ENCODE measurements at regions not wholly inside any gene's neighbourhood (a gene's known extent, or its start where the extent isn't known, plus 50 kb on each side); places are given as distances from the start of the nearest gene placed in this dataset.

GRCh38 chr22:48678171-48679135 is 1149.2 kb downstream of the BRD1 start:
- no peak for TF ChIP-seq CTCF (IDR thresholded peaks at IDR 0.05)
- no peak for TF ChIP-seq POLR2A (IDR thresholded peaks at IDR 0.05)
- no peak for TF ChIP-seq EP300 (IDR thresholded peaks at IDR 0.05)
- no peak overlapping the region for H3K27ac ChIP-seq
- WGBS, 3 donors: 81 to 86% (median 84%) methylated on average over 38 of the region's 38 CpGs

GRCh38 chr22:48677621-48678020 is 1150.1 kb downstream of the BRD1 start:
- Histone ChIP-seq H3K27me3 (no peaks in the 10 kb centered on the region), H3K4me1 (ENCODE audit: insufficient read depth) (no peaks in the 10 kb centered on the region), H3K27ac (no peak overlapping the region), H3K36me3 (no peaks in the 10 kb centered on the region), H3K4me3 (no peak overlapping the region), H3K9me3 (no peaks in the 10 kb centered on the region)
- 82 to 90% (median 89%) methylated on average over 7 of the region's 7 CpGs for WGBS, 3 donors
- DNase-seq: no peak
- intact Hi-C loops (cut with DNase I): no loop called here
- TF ChIP-seq EP300 (IDR thresholded peaks at IDR 0.05): no peak
- no peak for TF ChIP-seq CTCF (IDR thresholded peaks at IDR 0.05)
- no peak for TF ChIP-seq POLR2A (IDR thresholded peaks at IDR 0.05)

More at GRCh38 chr22:48678171-48679135, 1149.2 kb downstream of the BRD1 start:
- no peaks in the 10 kb centered on the region for H3K4me1 ChIP-seq (ENCODE audit: insufficient read depth)
- no peak for DNase-seq
- H3K9me3 ChIP-seq: no peaks in the 10 kb centered on the region
- no peaks in the 10 kb centered on the region for H3K27me3 ChIP-seq
- intact Hi-C loops (cut with DNase I): no loop called here
- H3K4me3 ChIP-seq: no peak overlapping the region
- H3K36me3 ChIP-seq: no peaks in the 10 kb centered on the region

GRCh38 chr22:48677168-48677520 is 1150.5 kb downstream of the BRD1 start:
- Histone ChIP-seq H3K27me3 (no peaks in the 10 kb centered on the region), H3K9me3 (no peaks in the 10 kb centered on the region), H3K36me3 (no peaks in the 10 kb centered on the region), H3K27ac (no peak overlapping the region), H3K4me3 (no peak overlapping the region), H3K4me1 (ENCODE audit: insufficient read depth) (no peaks in the 10 kb centered on the region)
- DNase-seq: no peak
- 85 to 87% (median 86%) methylated on average over 17 of the region's 17 CpGs for WGBS, 3 donors
- no peak for TF ChIP-seq CTCF (IDR thresholded peaks at IDR 0.05)
- TF ChIP-seq POLR2A (IDR thresholded peaks at IDR 0.05): no peak
- no peak for TF ChIP-seq EP300 (IDR thresholded peaks at IDR 0.05)
- intact Hi-C loops (cut with DNase I): no loop called here

GRCh38 chr22:48676266-48677167 is 1151.2 kb downstream of the BRD1 start:
- WGBS, 3 donors: 87 to 90% (median 89%) methylated on average over 15 of the region's 15 CpGs
- Histone ChIP-seq H3K27me3 (no peaks in the 10 kb centered on the region), H3K36me3 (no peaks in the 10 kb centered on the region), H3K4me1 (ENCODE audit: insufficient read depth) (no peaks in the 10 kb centered on the region), H3K27ac (no peak overlapping the region), H3K9me3 (no peaks in the 10 kb centered on the region), H3K4me3 (no peak overlapping the region)
- TF ChIP-seq EP300 (IDR thresholded peaks at IDR 0.05) (no peak), CTCF (IDR thresholded peaks at IDR 0.05) (no peak), POLR2A (IDR thresholded peaks at IDR 0.05) (no peak)
- no peak for DNase-seq
- intact Hi-C loops (cut with DNase I): no loop called here
